Esophagus muscularis mucosa (tissue), 4 donors: ENCODE measurements at regions not wholly inside any gene's neighbourhood (a gene's known extent, or its start where the extent isn't known, plus 50 kb on each side); places are given as distances from the start of the nearest gene placed in this dataset.

Source experiments
- DNase-seq: peaks from one replicate; pipeline ENCODE4 v3.0.0-alpha.2; 2017; ENCODE audit errors: extremely low spot score
- H3K27ac ChIP-seq, 4 donors: fragments of 200-600 bp; sonication (generic); replicated peaks in 1 of 4; 1 replicate in 3 of 4; 2 replicates in 1 of 4; pipeline ENCODE4 v1.5.1; 2016 to 2019; ENCODE audit warnings: mild to moderate bottlenecking in 1 of 4
- H3K27me3 ChIP-seq, 4 donors: fragments of 200-600 bp; sonication (generic); one replicate each; pipeline versions ENCODE4 v1.5.1 to v1.6.0; 2016 to 2019
- H3K36me3 ChIP-seq, 4 donors: fragments of 200-600 bp; sonication (generic); one replicate each; pipeline ENCODE4 v1.5.1; 2016 to 2019
- H3K4me1 ChIP-seq, 4 donors: fragments of 200-600 bp; sonication (generic); one replicate each; pipeline ENCODE4 v1.5.1; 2016 to 2019
- H3K4me3 ChIP-seq, 4 donors: fragments of 200-600 bp; sonication (generic); 1 replicate in 2 of 4; 2 replicates in 2 of 4; pipeline ENCODE4 v1.5.1; 2016 to 2019; ENCODE audit warnings: mild to moderate bottlenecking in 4 of 4, moderate library complexity in 1 of 4
- H3K9me3 ChIP-seq, 4 donors: fragments of 200-600 bp; sonication (generic); 1 replicate in 3 of 4; 2 replicates in 1 of 4; pipeline ENCODE4 v1.5.1; 2016 to 2019
- CTCF ChIP-seq, 3 experiments: fragments of 200-600 bp in 2 of 3; fragments of 450-650 bp in 1 of 3; sonication (generic) in 2 of 3; IDR thresholded peaks; one replicate each; pipeline ENCODE4 v1.5.1; 2017 to 2019; ENCODE audit warnings: antibody characterized with exemption in 3 of 3, mild to moderate bottlenecking in 2 of 3, moderate library complexity in 1 of 3
- EP300 ChIP-seq: sonication (generic); formaldehyde crosslinking; IDR thresholded peaks from one replicate; pipeline ENCODE4 v1.6.1; 2017; ENCODE audit warnings: antibody characterized with exemption
- POLR2A ChIP-seq: fragments of 450-650 bp; IDR thresholded peaks from one replicate; pipeline ENCODE4 v1.6.1; 2017; ENCODE audit warnings: antibody characterized with exemption, moderate library complexity, mild to moderate bottlenecking, low read depth
- POLR2AphosphoS5 ChIP-seq, 2 donors: sonication (generic); formaldehyde crosslinking; IDR thresholded peaks; one replicate each; pipeline ENCODE4 v1.6.1; 2017; ENCODE audit warnings: antibody characterized with exemption in 2 of 2
- WGBS: methylation state at CpG from one replicate; pipeline ENCODE4 v1.1.5; 2018; 5-methylcytosine and 5-hydroxymethylcytosine counted together
- intact Hi-C: fragments of 100-400 bp; cut with DNase I; formaldehyde crosslinking; loops from one replicate; pipeline ENCODE4 v1.15.1; 2023

GRCh38 chr12:87518481-87518880 lies 510.7 kb downstream of the C12orf50 start:
- intact Hi-C loops = no loop called here

GRCh38 chr12:87518036-87518435 lies 511.2 kb downstream of the C12orf50 start:
- H3K4me3 ChIP-seq = no peak overlapping the region
- no peak for DNase-seq
- intact Hi-C loops = no loop called here
- H3K27ac ChIP-seq = no peak overlapping the region
- TF ChIP-seq CTCF (IDR thresholded peaks at IDR 0.05) = no peak
- TF ChIP-seq EP300 = no peak
- TF ChIP-seq POLR2AphosphoS5 (IDR thresholded peaks at IDR 0.05) = no peak
- TF ChIP-seq POLR2A = no peak
- WGBS = 83% methylated on average over 1 of the region's 1 CpG
- H3K36me3 ChIP-seq = no peaks in the 10 kb centered on the region
- H3K27me3 ChIP-seq = no peaks in the 10 kb centered on the region
- H3K9me3 ChIP-seq = no peaks in the 10 kb centered on the region
- H3K4me1 ChIP-seq = no peaks in the 10 kb centered on the region

More at GRCh38 chr12:87518481-87518880, 510.7 kb downstream of the C12orf50 start:
- Histone ChIP-seq H3K36me3 (no peaks in the 10 kb centered on the region), H3K4me1 (no peaks in the 10 kb centered on the region), H3K27ac (no peak overlapping the region), H3K4me3 (no peak overlapping the region), H3K9me3 (no peaks in the 10 kb centered on the region), H3K27me3 (no peaks in the 10 kb centered on the region)
- no peak for TF ChIP-seq EP300
- TF ChIP-seq CTCF (IDR thresholded peaks at IDR 0.05) = no peak
- no peak for TF ChIP-seq POLR2AphosphoS5 (IDR thresholded peaks at IDR 0.05)
- no peak for TF ChIP-seq POLR2A
- 44% methylated on average over 1 of the region's 1 CpG for WGBS
- no peak for DNase-seq

- no peak for DNase-seq
- no peak overlapping the region for H3K4me3 ChIP-seq
- H3K27ac ChIP-seq = no peak overlapping the region
- no peaks in the 10 kb centered on the region for H3K9me3 ChIP-seq
- H3K27me3 ChIP-seq = no peaks in the 10 kb centered on the region
- H3K4me1 ChIP-seq = no peaks in the 10 kb centered on the region
- TF ChIP-seq CTCF (IDR thresholded peaks at IDR 0.05) (no peak), POLR2AphosphoS5 (IDR thresholded peaks at IDR 0.05) (no peak), EP300 (no peak), POLR2A (no peak)
- H3K36me3 ChIP-seq = no peaks in the 10 kb centered on the region
- WGBS = 61% methylated on average over 2 of the region's 2 CpGs
- intact Hi-C loops = no loop called here
These were observed 515.5 kb downstream of the C12orf50 start for GRCh38 chr12:87513536-87514280.

- H3K27ac ChIP-seq = no peak overlapping the region
- H3K4me3 ChIP-seq = no peak overlapping the region
- no peak for DNase-seq
- H3K27me3 ChIP-seq = no peaks in the 10 kb centered on the region
- TF ChIP-seq CTCF (IDR thresholded peaks at IDR 0.05) (no peak), POLR2A (no peak), EP300 (no peak), POLR2AphosphoS5 (IDR thresholded peaks at IDR 0.05) (no peak)
- intact Hi-C loops = no loop called here
- H3K9me3 ChIP-seq = no peaks in the 10 kb centered on the region
- H3K4me1 ChIP-seq = no peaks in the 10 kb centered on the region
- WGBS = 79% methylated on average over 3 of the region's 3 CpGs
- no peaks in the 10 kb centered on the region for H3K36me3 ChIP-seq
These were observed 517.8 kb downstream of the C12orf50 start for GRCh38 chr12:87511371-87511770.
